H9 (cell line): ENCODE measurements at regions not wholly inside any gene's neighbourhood (a gene's known extent, or its start where the extent isn't known, plus 50 kb on each side); places are given as distances from the start of the nearest gene placed in this dataset.

Experiments
- DNase-seq: peaks from one replicate; pipeline ENCODE4 v3.0.0-alpha.2; 2017
- H2AFZ ChIP-seq: one replicate; pipeline ENCODE4 v1.6.1; 2013; ENCODE audit warnings: mild to moderate bottlenecking, low read length, control low read depth, moderate library complexity
- H2AK5ac ChIP-seq: 2 replicates; pipeline ENCODE4 v1.6.1; 2013; ENCODE audit warnings: low read length, control low read depth, mixed read lengths; ENCODE audit not compliant: insufficient read length
- H2BK120ac ChIP-seq: one replicate; pipeline ENCODE4 v1.6.1; 2013; ENCODE audit warnings: low read depth, mild to moderate bottlenecking, low read length, control low read depth, inconsistent platforms; ENCODE audit not compliant: poor library complexity, severe bottlenecking
- H2BK12ac ChIP-seq: 2 replicates; pipeline ENCODE4 v1.6.1; 2013; ENCODE audit warnings: low read length, control low read depth, mixed read lengths, low read depth; ENCODE audit not compliant: insufficient read length
- H2BK15ac ChIP-seq: 2 replicates; pipeline ENCODE4 v1.6.1; 2013; ENCODE audit warnings: low read depth, low read length, control low read depth
- H2BK20ac ChIP-seq: one replicate; pipeline ENCODE4 v1.6.1; 2013; ENCODE audit warnings: low read depth, mild to moderate bottlenecking, low read length, control low read depth, inconsistent platforms; ENCODE audit not compliant: poor library complexity, severe bottlenecking
- H2BK5ac ChIP-seq: 2 replicates; pipeline ENCODE4 v1.6.1; 2013; ENCODE audit warnings: low read length, control low read depth, mixed read lengths; ENCODE audit not compliant: insufficient read length
- H3K14ac ChIP-seq: 2 replicates; pipeline ENCODE4 v1.6.1; 2013; ENCODE audit warnings: low read length, control low read depth; ENCODE audit not compliant: insufficient read depth
- H3K18ac ChIP-seq: 2 replicates; pipeline ENCODE4 v1.6.1; 2013; ENCODE audit warnings: low read depth, mild to moderate bottlenecking, mixed read lengths, low read length, control low read depth; ENCODE audit not compliant: insufficient read length
- H3K23ac ChIP-seq: 2 replicates; pipeline ENCODE4 v1.6.1; 2013; ENCODE audit warnings: low read length, control low read depth, mixed read lengths, low read depth; ENCODE audit not compliant: insufficient read length
- H3K23me2 ChIP-seq: 2 replicates; pipeline ENCODE4 v1.6.1; 2013; ENCODE audit warnings: low read depth, mild to moderate bottlenecking, mixed read lengths, low read length, control low read depth; ENCODE audit not compliant: insufficient read length, poor library complexity, severe bottlenecking
- H3K27ac ChIP-seq: 2 replicates; pipeline ENCODE4 v1.5.1; 2013; ENCODE audit warnings: low read length, control low read depth, mixed read lengths, low read depth; ENCODE audit not compliant: insufficient read length
- H3K27me3 ChIP-seq: 2 replicates; pipeline ENCODE4 v1.6.1; 2013; ENCODE audit warnings: low read length, control low read depth, inconsistent platforms; ENCODE audit not compliant: insufficient read depth
- H3K4ac ChIP-seq: 2 replicates; pipeline ENCODE4 v1.6.1; 2013; ENCODE audit warnings: low read depth, mild to moderate bottlenecking, control low read depth, inconsistent platforms, low read length, moderate library complexity
- H3K4me1 ChIP-seq: 2 replicates; pipeline ENCODE4 v1.6.1; 2013; ENCODE audit warnings: low read length, control low read depth, inconsistent platforms; ENCODE audit not compliant: insufficient read depth
- H3K4me2 ChIP-seq: 2 replicates; pipeline ENCODE4 v1.6.1; 2013; ENCODE audit warnings: low read length, control low read depth, mixed read lengths; ENCODE audit not compliant: insufficient read length, insufficient read depth
- H3K56ac ChIP-seq: 2 replicates; pipeline ENCODE4 v1.6.1; 2013; ENCODE audit warnings: low read depth, mild to moderate bottlenecking, mixed read lengths, low read length, control low read depth; ENCODE audit not compliant: insufficient read length
- H3K79me1 ChIP-seq: 2 replicates; pipeline ENCODE4 v1.6.1; 2013; ENCODE audit warnings: low read depth, mild to moderate bottlenecking, moderate library complexity, low read length, control low read depth, inconsistent platforms; ENCODE audit not compliant: insufficient read depth, poor library complexity, severe bottlenecking
- H3K79me2 ChIP-seq: 2 replicates; pipeline ENCODE4 v1.6.1; 2013; ENCODE audit warnings: low read length, control low read depth, inconsistent platforms; ENCODE audit not compliant: insufficient read depth
- H3K9ac ChIP-seq: 2 replicates; pipeline ENCODE4 v1.6.1; 2013; ENCODE audit warnings: low read length, control low read depth, mixed read lengths; ENCODE audit not compliant: insufficient read length; ENCODE audit errors: extremely low read depth
- H3K9me3 ChIP-seq: one replicate; pipeline ENCODE4 v1.6.1; 2013; ENCODE audit warnings: low read depth, low read length, inconsistent platforms; ENCODE audit not compliant: control insufficient read depth
- H3T11ph ChIP-seq: one replicate; pipeline ENCODE4 v1.6.1; 2013; ENCODE audit warnings: mild to moderate bottlenecking, low read length, control low read depth, inconsistent platforms
- H4K20me1 ChIP-seq: one replicate; pipeline ENCODE4 v1.6.1; 2013; ENCODE audit not compliant: control insufficient read depth, insufficient read length, insufficient read depth
- H4K5ac ChIP-seq: 2 replicates; pipeline ENCODE4 v1.6.1; 2013; ENCODE audit warnings: low read depth, mild to moderate bottlenecking, mixed read lengths, low read length, control low read depth; ENCODE audit not compliant: insufficient read length
- H4K8ac ChIP-seq: replicated peaks from 2 replicates; pipeline ENCODE4 v1.6.1; 2013; ENCODE audit warnings: low read length, control low read depth, mixed read lengths, low read depth; ENCODE audit not compliant: insufficient read length
- H4K91ac ChIP-seq: 2 replicates; pipeline ENCODE4 v1.6.1; 2013; ENCODE audit warnings: low read depth, mild to moderate bottlenecking, moderate library complexity, mixed read lengths, low read length, control low read depth; ENCODE audit not compliant: insufficient read length
- H3K27ac Mint-ChIP-seq, 3 experiments: 2 replicates in 2 of 3; 3 replicates in 1 of 3; pipeline ENCODE4 v1.8.0; 2020 to 2021; ENCODE audit warnings: mixed read lengths in 3 of 3, mild to moderate bottlenecking in 1 of 3, moderate library complexity in 1 of 3
- H3K27me3 Mint-ChIP-seq: 2 replicates; pipeline ENCODE4 v1.8.0; 2021; ENCODE audit warnings: low read depth, mild to moderate bottlenecking, moderate library complexity, mixed read lengths
- H3K36me3 Mint-ChIP-seq, 3 experiments: 2 replicates in 2 of 3; 3 replicates in 1 of 3; pipeline ENCODE4 v1.8.0; 2020 to 2021; ENCODE audit warnings: low read depth in 3 of 3, mixed read lengths in 3 of 3; ENCODE audit not compliant: insufficient read depth in 1 of 3
- H3K4me1 Mint-ChIP-seq, 2 experiments: 2 replicates each; pipeline ENCODE4 v1.8.0; 2020; ENCODE audit warnings: mixed read lengths in 2 of 2
- H3K4me3 Mint-ChIP-seq, 2 experiments: 2 replicates in 1 of 2; 3 replicates in 1 of 2; pipeline ENCODE4 v1.8.0; 2020 to 2021; ENCODE audit warnings: mild to moderate bottlenecking in 2 of 2, mixed read lengths in 2 of 2, moderate library complexity in 1 of 2
- H3K9me3 Mint-ChIP-seq, 2 experiments: 2 replicates in 1 of 2; 3 replicates in 1 of 2; pipeline ENCODE4 v1.8.0; 2020; ENCODE audit warnings: mild to moderate bottlenecking in 2 of 2, mixed read lengths in 2 of 2, moderate library complexity in 1 of 2
- WGBS: extraction: QIAGEN DNeasy Blood & Tissue Kit; methylation state at CpG from one replicate; pipeline ENCODE4 v1.1.7; 2013; ENCODE audit warnings: missing lambda C conversion rate, low lambda C conversion rate, mixed read lengths; ENCODE audit not compliant: insufficient read length; ENCODE audit errors: extremely low coverage; 5-methylcytosine and 5-hydroxymethylcytosine counted together
- TF ChIP-seq, protein P1 (sequence below): fragments of 200-600 bp; sonication (generic); conservative IDR thresholded peaks from 3 replicates; pipeline ENCODE4 v1.8.0; 2021; ENCODE audit warnings: antibody characterized with exemption, mild to moderate bottlenecking

DNA sequence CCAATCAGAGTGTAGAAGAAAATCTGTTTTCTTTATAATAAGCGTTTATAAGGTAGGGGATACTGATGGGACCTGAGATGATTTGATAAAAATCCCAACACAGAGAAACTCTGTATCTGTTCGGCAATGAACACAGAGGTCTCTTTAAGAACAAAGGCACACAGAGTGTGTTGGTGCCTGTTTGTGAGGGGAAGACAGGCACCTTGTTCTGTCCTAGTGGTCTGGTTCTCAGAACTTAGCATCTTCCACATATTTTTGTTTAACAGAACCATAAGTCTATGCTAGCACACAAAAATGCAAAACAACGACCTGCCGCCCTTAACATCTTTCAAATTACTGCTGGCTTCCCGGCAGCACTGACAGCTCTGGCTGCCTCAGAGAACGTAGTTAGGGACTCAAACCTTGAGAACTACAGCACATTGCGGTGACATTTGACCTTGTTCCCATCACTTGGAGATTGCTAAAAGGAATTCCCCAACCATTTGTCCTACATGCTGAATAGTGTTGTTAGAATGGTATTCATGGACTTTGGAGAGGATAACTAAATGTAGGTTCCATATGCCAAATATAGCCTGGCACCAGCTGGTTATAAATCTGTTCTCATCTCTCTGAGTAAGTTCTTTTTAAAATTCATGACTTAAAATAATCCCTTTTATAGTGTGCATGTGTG, 871.7 kb upstream of the TYRP1 start:
- TF ChIP-seq, protein P1, sequence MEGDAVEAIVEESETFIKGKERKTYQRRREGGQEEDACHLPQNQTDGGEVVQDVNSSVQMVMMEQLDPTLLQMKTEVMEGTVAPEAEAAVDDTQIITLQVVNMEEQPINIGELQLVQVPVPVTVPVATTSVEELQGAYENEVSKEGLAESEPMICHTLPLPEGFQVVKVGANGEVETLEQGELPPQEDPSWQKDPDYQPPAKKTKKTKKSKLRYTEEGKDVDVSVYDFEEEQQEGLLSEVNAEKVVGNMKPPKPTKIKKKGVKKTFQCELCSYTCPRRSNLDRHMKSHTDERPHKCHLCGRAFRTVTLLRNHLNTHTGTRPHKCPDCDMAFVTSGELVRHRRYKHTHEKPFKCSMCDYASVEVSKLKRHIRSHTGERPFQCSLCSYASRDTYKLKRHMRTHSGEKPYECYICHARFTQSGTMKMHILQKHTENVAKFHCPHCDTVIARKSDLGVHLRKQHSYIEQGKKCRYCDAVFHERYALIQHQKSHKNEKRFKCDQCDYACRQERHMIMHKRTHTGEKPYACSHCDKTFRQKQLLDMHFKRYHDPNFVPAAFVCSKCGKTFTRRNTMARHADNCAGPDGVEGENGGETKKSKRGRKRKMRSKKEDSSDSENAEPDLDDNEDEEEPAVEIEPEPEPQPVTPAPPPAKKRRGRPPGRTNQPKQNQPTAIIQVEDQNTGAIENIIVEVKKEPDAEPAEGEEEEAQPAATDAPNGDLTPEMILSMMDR = no peak
- H2BK15ac ChIP-seq = no peak overlapping the region
- Mint-ChIP-seq H3K27ac (no peak overlapping the region), H3K9me3 (no peaks in the 10 kb centered on the region), H3K4me1 (no peaks in the 10 kb centered on the region), H3K36me3 (no peaks in the 10 kb centered on the region), H3K27me3 (no peaks in the 10 kb centered on the region), H3K4me3 (no peak overlapping the region)
- H4K91ac ChIP-seq = no peak overlapping the region
- H2BK20ac ChIP-seq = no peak overlapping the region
- no peak overlapping the region for H4K5ac ChIP-seq
- no peaks in the 10 kb centered on the region for H3K27me3 ChIP-seq
- H3K18ac ChIP-seq = no peak overlapping the region
- H4K20me1 ChIP-seq = no peaks in the 10 kb centered on the region
- H4K8ac ChIP-seq = no peak overlapping the region
- no peak for DNase-seq
- no peak overlapping the region for H2BK120ac ChIP-seq
- no peak overlapping the region for H2BK12ac ChIP-seq
- H3K9ac ChIP-seq = no peak overlapping the region
- no peak overlapping the region for H2BK5ac ChIP-seq
- no peaks in the 10 kb centered on the region for H3K4me1 ChIP-seq
- H3K4ac ChIP-seq = no peak overlapping the region
- H3K79me1 ChIP-seq = no peaks in the 10 kb centered on the region
- no peak overlapping the region for H2AK5ac ChIP-seq
- H3K4me2 ChIP-seq = no peak overlapping the region
- H3K23me2 ChIP-seq = no peaks in the 10 kb centered on the region
- H3K14ac ChIP-seq = no peak overlapping the region
- H3K56ac ChIP-seq = no peak overlapping the region
- H3K79me2 ChIP-seq = no peaks in the 10 kb centered on the region
- H3T11ph ChIP-seq = no peak overlapping the region
- WGBS = no CpG with 5 or more reads among the region's 7 CpGs
- no peak overlapping the region for H2AFZ ChIP-seq
- H3K23ac ChIP-seq = no peak overlapping the region
- no peaks in the 10 kb centered on the region for H3K9me3 ChIP-seq
- H3K27ac ChIP-seq = no peak overlapping the region
